OCI-LY3 (cell line): ENCODE measurements at regions not wholly inside any gene's neighbourhood (a gene's known extent, or its start where the extent isn't known, plus 50 kb on each side); places are given as distances from the start of the nearest gene placed in this dataset.

Experiments used
- H2AFZ ChIP-seq: fragments of 200-600, 300-600 bp; shearing (Covaris generic); 2 replicates; pipeline ENCODE4 v1.6.0; 2014; ENCODE audit warnings: antibody characterized with exemption, low read depth, low read length
- H3K27ac ChIP-seq: fragments of 200-600, 300-600 bp; sonication (generic); 2 replicates; pipeline ENCODE4 v1.5.1; 2014; ENCODE audit warnings: mild to moderate bottlenecking, low read length, moderate library complexity, mixed read lengths
- H3K27me3 ChIP-seq: fragments of 200-600, 300-600 bp; sonication (generic); 2 replicates; pipeline ENCODE4 v1.6.1; 2014; ENCODE audit warnings: low read depth, low read length, mixed read lengths
- H3K36me3 ChIP-seq: fragments of 200-600, 300-600 bp; sonication (generic); replicated peaks from 2 replicates; pipeline ENCODE3; 2014; ENCODE audit warnings: low read depth, low read length, mixed read lengths
- H3K4me1 ChIP-seq: fragments of 300-600, 200-600 bp; sonication (generic); 2 replicates; pipeline ENCODE4 v1.6.1; 2014; ENCODE audit warnings: low read length, mixed read lengths
- H3K4me2 ChIP-seq: fragments of 200-600, 300-600 bp; sonication (generic); 2 replicates; pipeline ENCODE4 v1.6.1; 2014; ENCODE audit warnings: low read length, mixed read lengths
- H3K4me3 ChIP-seq: fragments of 300-600, 200-600 bp; sonication (generic); 2 replicates; pipeline ENCODE4 v1.5.1; 2014; ENCODE audit warnings: antibody characterized with exemption, mild to moderate bottlenecking, low read length, moderate library complexity
- H3K79me2 ChIP-seq: fragments of 300-600, 200-600 bp; shearing (Covaris generic); 2 replicates; pipeline ENCODE4 v1.6.1; 2014; ENCODE audit warnings: mild to moderate bottlenecking, low read length, mixed read lengths
- H3K9ac ChIP-seq: fragments of 300-600, 200-600 bp; shearing (Covaris generic); 2 replicates; pipeline ENCODE4 v1.6.0; 2014; ENCODE audit warnings: mild to moderate bottlenecking, low read length, moderate library complexity
- H3K9me3 ChIP-seq: fragments of 200-600, 300-600 bp; shearing (Covaris generic); 2 replicates; pipeline ENCODE4 v1.6.1; 2014; ENCODE audit warnings: low read length, mixed read lengths; ENCODE audit not compliant: insufficient read depth
- H4K20me1 ChIP-seq: fragments of 200-600, 300-600 bp; sonication (generic); 2 replicates; pipeline ENCODE4 v1.6.1; 2016; ENCODE audit warnings: low read length, mixed read lengths; ENCODE audit not compliant: insufficient read depth
- CTCF ChIP-seq: fragments of 200-600, 300-600 bp; sonication (generic); IDR thresholded peaks from 2 replicates; pipeline ENCODE4 v1.5.1; 2014; ENCODE audit warnings: antibody characterized with exemption, low read length, low read depth
- EZH2phosphoT487 ChIP-seq: fragments of 200-600 bp; shearing (Covaris generic); IDR thresholded peaks from 2 replicates; pipeline ENCODE4 v1.6.1; 2018; ENCODE audit warnings: antibody characterized with exemption, mixed run types, low read depth

GRCh38 chr16:27642756-27643155, 92.8 kb downstream of the KATNIP start:
- Histone ChIP-seq H3K27ac (no peak overlapping the region), H3K27me3 (no peaks in the 10 kb centered on the region), H3K4me1 (peaks cover 9% of the 10 kb centered on the region), H3K4me2 (no peak overlapping the region), H2AFZ (no peak overlapping the region), H3K9me3 (no peaks in the 10 kb centered on the region), H3K79me2 (no peaks in the 10 kb centered on the region), H3K36me3 (no peaks in the 10 kb centered on the region), H3K9ac (no peak overlapping the region), H3K4me3 (no peak overlapping the region), H4K20me1 (no peaks in the 10 kb centered on the region)
- TF ChIP-seq EZH2phosphoT487 (no peak), CTCF (peak; percentile 20; the same call in 1 of the 2 replicates)

GRCh38 chr16:27644165-27644564, 94.2 kb downstream of the KATNIP start:
- no peak for TF ChIP-seq EZH2phosphoT487
- no peak for TF ChIP-seq CTCF
- Histone ChIP-seq H3K4me2 (no peak overlapping the region), H3K4me3 (no peak overlapping the region), H3K79me2 (no peaks in the 10 kb centered on the region), H3K9me3 (no peaks in the 10 kb centered on the region), H3K9ac (no peak overlapping the region), H3K36me3 (no peaks in the 10 kb centered on the region), H4K20me1 (no peaks in the 10 kb centered on the region), H3K27me3 (no peaks in the 10 kb centered on the region), H2AFZ (no peak overlapping the region), H3K27ac (no peak overlapping the region), H3K4me1 (peaks cover 9% of the 10 kb centered on the region)

GRCh38 chr16:27645396-27645795, 95.5 kb downstream of the KATNIP start:
- Histone ChIP-seq H3K27ac (no peak overlapping the region), H3K4me2 (no peak overlapping the region), H3K4me1 (no peaks in the 10 kb centered on the region), H3K36me3 (no peaks in the 10 kb centered on the region), H3K9ac (no peak overlapping the region), H3K9me3 (no peaks in the 10 kb centered on the region), H3K27me3 (no peaks in the 10 kb centered on the region), H3K4me3 (no peak overlapping the region), H4K20me1 (no peaks in the 10 kb centered on the region), H2AFZ (no peak overlapping the region), H3K79me2 (no peaks in the 10 kb centered on the region)
- TF ChIP-seq EZH2phosphoT487 (no peak), CTCF (no peak)

- Histone ChIP-seq H2AFZ (no peak overlapping the region), H3K4me1 (no peaks in the 10 kb centered on the region), H3K27ac (no peak overlapping the region), H3K27me3 (no peaks in the 10 kb centered on the region), H3K9ac (no peak overlapping the region), H3K4me2 (no peak overlapping the region), H3K79me2 (no peaks in the 10 kb centered on the region), H3K9me3 (no peaks in the 10 kb centered on the region), H3K4me3 (no peak overlapping the region), H3K36me3 (no peaks in the 10 kb centered on the region), H4K20me1 (no peaks in the 10 kb centered on the region)
- no peak for TF ChIP-seq CTCF
- TF ChIP-seq EZH2phosphoT487 = no peak
Measured at GRCh38 chr16:27646806-27647205, 96.9 kb downstream of the KATNIP start.
